GM18909 (cell line): ENCODE measurements at regions not wholly inside any gene's neighbourhood (a gene's known extent, or its start where the extent isn't known, plus 50 kb on each side); places are given as distances from the start of the nearest gene placed in this dataset.
"Not testable (repeated sequence)": the region's sequence is repeated elsewhere in the genome, so short reads cannot be mapped to it uniquely, and the experiment has no call there.

Experiments used
- ATAC-seq: cut with Tn5 transposase; IDR thresholded peaks from one replicate; pipeline ENCODE4 v1.9.1; 2021; ENCODE audit warnings: mild to moderate bottlenecking; ENCODE audit not compliant: unreplicated experiment, poor library complexity

- no peak for ATAC-seq
These were observed 1155.2 kb upstream of the CNTN5 start for GRCh38 chr11:97865424-97866012.

- no peak for ATAC-seq
These were observed 1148.9 kb upstream of the CNTN5 start for GRCh38 chr11:97871816-97872215.

GRCh38 chr11:97880209-97880608 lies 1140.5 kb upstream of the CNTN5 start:
- no peak for ATAC-seq

GRCh38 chr11:97883086-97883485 lies 1137.7 kb upstream of the CNTN5 start:
- ATAC-seq: no peak

- ATAC-seq: no peak
These were observed 1132.1 kb upstream of the CNTN5 start for GRCh38 chr11:97888641-97889040.

- ATAC-seq: no peak
These were observed 1130.3 kb upstream of the CNTN5 start for GRCh38 chr11:97890466-97890865.

- ATAC-seq: no peak
These were observed 1127.1 kb upstream of the CNTN5 start for GRCh38 chr11:97893612-97894011.

- no peak for ATAC-seq
These were observed 1125.8 kb upstream of the CNTN5 start for GRCh38 chr11:97894978-97895377.

GRCh38 chr11:97895572-97895971 lies 1125.2 kb upstream of the CNTN5 start:
- no peak for ATAC-seq

- ATAC-seq: no peak
These were observed 1117.9 kb upstream of the CNTN5 start for GRCh38 chr11:97902828-97903227.

- ATAC-seq: no peak
These were observed 1115.6 kb upstream of the CNTN5 start for GRCh38 chr11:97905101-97905500.

GRCh38 chr11:97905671-97906070 lies 1115.1 kb upstream of the CNTN5 start:
- ATAC-seq: no peak

GRCh38 chr11:97908354-97908753 lies 1112.4 kb upstream of the CNTN5 start:
- no peak for ATAC-seq

- no peak for ATAC-seq
These were observed 1110.9 kb upstream of the CNTN5 start for GRCh38 chr11:97909614-97910399.

- no peak for ATAC-seq
These were observed 1108.1 kb upstream of the CNTN5 start for GRCh38 chr11:97912629-97913028.

- not testable (repeated sequence) for ATAC-seq
These were observed 1097.8 kb upstream of the CNTN5 start for GRCh38 chr11:97922933-97923332.

- no peak for ATAC-seq
These were observed 1086.1 kb upstream of the CNTN5 start for GRCh38 chr11:97934572-97935208.

- ATAC-seq: no peak
These were observed 1083.2 kb upstream of the CNTN5 start for GRCh38 chr11:97937501-97937900.

GRCh38 chr11:97938789-97939188 lies 1082.0 kb upstream of the CNTN5 start:
- no peak for ATAC-seq

- no peak for ATAC-seq
These were observed 1077.3 kb upstream of the CNTN5 start for GRCh38 chr11:97943493-97943892.

- no peak for ATAC-seq
These were observed 1072.0 kb upstream of the CNTN5 start for GRCh38 chr11:97948793-97949192.

GRCh38 chr11:97955595-97955994 lies 1065.2 kb upstream of the CNTN5 start:
- ATAC-seq: no peak
